GM12865 (cell line): ENCODE measurements at regions not wholly inside any gene's neighbourhood (a gene's known extent, or its start where the extent isn't known, plus 50 kb on each side); places are given as distances from the start of the nearest gene placed in this dataset.

Experiments
- DNase-seq: peaks from one replicate; pipeline ENCODE4 v3.0.0; 2010; ENCODE audit warnings: low read depth
- H3K4me3 ChIP-seq: 2 replicates; pipeline ENCODE4 v1.5.1; 2011; ENCODE audit warnings: mild to moderate bottlenecking, low read depth, low read length, control low read depth
- TF ChIP-seq, protein P1 (sequence below): IDR thresholded peaks from 2 replicates; pipeline ENCODE4 v1.5.1; 2011; ENCODE audit warnings: low read length, control low read depth, low read depth, inconsistent platforms; ENCODE audit not compliant: insufficient read depth; ENCODE audit errors: missing control alignments

DNA sequence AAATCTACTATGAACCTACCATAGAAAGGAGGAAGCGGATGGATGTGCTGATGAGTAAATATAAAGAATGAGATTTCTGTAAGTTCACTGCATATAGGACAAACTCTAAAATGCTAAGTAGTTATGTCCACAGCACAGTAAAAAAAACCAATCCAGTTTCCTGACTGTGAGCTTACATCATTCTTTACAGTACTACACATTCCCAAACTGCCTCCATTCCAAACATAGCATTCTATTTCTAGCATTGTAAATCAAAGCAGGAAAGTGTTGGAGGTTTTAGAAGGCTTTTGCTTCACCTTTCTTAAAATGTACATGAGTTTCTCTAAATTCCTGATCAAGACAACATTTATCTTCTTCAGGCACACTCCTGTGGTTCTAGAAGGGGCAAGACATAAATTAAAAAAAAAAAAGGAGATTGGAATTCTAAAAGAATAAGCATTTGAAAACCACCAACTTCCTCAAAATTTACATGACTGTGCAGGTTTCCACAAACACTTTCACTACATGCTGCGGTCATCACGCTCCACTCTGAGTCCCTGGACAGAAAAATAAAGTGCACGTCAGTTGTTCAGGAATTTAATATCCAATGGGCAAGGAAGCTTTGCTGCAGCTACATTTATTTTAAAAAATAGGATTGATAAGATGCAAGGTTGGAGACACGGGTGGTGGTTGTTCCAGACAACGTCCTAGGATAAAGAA, 297.6 kb upstream of the STS start:
- DNase-seq: peak; percentile 1
- H3K4me3 ChIP-seq: no peak overlapping the region
- TF ChIP-seq, protein P1, sequence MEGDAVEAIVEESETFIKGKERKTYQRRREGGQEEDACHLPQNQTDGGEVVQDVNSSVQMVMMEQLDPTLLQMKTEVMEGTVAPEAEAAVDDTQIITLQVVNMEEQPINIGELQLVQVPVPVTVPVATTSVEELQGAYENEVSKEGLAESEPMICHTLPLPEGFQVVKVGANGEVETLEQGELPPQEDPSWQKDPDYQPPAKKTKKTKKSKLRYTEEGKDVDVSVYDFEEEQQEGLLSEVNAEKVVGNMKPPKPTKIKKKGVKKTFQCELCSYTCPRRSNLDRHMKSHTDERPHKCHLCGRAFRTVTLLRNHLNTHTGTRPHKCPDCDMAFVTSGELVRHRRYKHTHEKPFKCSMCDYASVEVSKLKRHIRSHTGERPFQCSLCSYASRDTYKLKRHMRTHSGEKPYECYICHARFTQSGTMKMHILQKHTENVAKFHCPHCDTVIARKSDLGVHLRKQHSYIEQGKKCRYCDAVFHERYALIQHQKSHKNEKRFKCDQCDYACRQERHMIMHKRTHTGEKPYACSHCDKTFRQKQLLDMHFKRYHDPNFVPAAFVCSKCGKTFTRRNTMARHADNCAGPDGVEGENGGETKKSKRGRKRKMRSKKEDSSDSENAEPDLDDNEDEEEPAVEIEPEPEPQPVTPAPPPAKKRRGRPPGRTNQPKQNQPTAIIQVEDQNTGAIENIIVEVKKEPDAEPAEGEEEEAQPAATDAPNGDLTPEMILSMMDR: no peak

DNA sequence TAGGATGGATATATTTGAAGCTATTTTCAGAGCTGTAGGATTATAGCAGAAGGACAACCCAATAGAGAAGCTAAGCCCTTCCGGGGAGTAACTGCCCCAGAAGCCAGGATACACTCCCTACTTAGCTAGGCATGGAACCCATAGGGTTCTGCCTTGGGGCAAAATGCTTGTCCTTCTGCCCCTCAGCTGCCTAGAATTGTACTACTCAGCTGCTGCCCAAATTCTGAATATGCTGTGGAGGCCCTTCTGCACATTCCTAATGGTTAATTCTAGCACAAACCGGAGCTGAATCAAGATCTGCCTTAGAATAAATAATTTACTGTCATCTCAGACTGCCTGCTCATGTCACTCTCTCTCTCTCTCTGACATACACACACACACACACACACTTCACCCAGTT, 297.7 kb upstream of the VCX3A start:
- no peak overlapping the region for H3K4me3 ChIP-seq
- no peak for DNase-seq
- TF ChIP-seq, protein P1: no peak

DNA sequence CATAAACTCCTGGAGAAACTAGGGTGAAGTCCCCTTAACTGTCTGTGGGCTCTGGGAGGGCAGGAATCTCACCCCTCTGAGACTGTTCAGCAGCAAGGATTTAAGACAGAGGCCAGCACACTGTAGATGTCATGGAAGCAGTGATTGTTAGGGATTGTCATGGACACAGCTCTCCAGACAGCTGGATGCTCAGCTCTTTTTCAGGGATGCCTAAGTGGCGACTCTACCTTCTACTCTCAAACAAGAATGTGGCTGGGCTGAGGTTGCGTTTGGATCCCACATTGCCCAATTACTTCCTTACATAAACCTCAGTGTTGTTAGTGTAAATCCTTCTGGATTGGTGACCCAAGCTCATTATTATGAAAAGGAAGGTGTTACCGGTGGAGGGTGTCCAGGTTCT, 291.9 kb upstream of the VCX3A start:
- no peak overlapping the region for H3K4me3 ChIP-seq
- TF ChIP-seq, protein P1: no peak
- DNase-seq: no peak

DNA sequence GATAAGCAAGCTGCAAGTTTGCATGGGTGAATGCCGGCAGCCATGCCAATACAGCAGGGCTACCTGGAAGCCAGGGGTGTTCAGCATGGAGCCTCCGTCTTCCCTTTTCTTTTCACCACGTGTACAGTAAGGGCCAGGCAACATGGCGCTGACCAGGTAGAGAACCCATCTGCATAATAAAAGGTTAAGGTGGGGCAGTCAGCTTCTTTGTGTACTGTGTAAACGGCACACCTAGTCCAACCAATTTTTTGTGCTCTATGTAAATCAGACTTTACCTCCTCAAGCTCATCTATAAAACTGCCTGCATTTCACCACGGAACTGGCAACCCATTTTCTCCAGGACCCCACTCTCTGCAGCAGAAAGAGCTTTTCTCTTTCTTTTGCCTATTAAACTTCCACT, 286.8 kb upstream of the VCX3A start:
- DNase-seq: no peak
- TF ChIP-seq, protein P1: no peak
- no peak overlapping the region for H3K4me3 ChIP-seq

DNA sequence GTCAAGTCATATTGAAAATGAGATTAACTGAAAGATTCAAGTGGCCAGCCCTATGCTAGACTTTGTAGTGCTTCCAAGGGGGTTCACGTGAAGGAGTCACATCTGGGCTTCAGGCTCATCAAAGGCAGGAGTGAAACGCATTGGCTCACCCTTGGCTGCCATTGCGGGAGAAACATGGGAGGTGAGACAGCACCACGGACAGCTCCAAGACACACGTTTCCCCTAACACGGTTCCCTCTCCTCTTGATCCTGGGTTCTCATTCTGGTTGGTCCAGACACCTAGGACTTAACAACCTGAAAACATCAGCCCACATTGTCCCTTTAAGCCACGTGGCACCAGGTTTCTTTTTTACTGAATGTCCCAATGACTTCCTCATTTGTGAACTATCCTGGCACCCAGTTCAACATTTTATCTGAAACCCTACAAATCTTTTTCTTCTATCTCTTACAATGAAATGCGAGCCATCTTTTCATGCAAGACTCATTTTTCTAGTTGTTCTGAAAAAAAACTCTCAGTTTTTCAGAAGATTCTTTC, 279.0 kb upstream of the VCX3A start:
- no peak for DNase-seq
- no peak overlapping the region for H3K4me3 ChIP-seq
- TF ChIP-seq, protein P1: no peak

DNA sequence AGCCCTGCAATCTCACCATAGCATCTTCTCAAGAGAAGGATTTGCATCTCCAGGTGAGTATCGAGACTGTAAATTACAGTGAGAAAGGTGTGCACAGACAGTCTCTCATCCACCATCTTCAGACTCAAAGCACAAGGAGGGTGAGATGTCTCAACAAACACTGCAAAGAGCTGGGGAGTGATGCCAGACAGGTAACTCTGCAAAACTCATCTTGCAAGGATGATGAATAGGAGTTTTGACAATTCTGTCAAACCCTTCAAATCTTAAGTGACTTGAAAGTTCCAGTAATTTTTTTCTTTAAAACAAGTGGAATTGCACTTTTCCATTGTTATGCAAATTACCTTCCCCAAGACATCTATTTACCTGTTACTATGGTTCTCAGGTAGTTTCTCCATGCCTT, 277.2 kb upstream of the VCX3A start:
- no peak overlapping the region for H3K4me3 ChIP-seq
- TF ChIP-seq, protein P1: no peak
- no peak for DNase-seq

DNA sequence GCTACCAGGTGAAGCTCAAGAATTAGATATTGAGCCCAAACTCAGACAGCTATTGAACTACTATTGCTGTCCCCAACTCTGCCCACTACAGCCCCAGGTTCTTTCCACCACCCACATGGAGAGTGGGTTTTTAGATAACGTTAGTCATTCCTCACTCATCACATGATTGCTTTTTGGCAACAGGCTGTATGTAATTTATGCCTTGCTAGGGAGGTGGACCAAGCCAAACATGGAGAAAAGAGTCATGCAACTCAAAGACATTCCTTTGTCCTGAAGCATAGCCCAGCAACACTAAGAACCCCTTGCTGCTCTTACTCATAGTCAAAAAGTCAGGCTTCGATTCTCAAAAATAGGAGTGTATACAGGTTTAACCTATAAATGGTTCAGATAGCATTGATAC, 275.9 kb upstream of the VCX3A start:
- DNase-seq: no peak
- no peak overlapping the region for H3K4me3 ChIP-seq
- TF ChIP-seq, protein P1: no peak
